Fibroblast of upper back skin (primary cell): ENCODE measurements at regions not wholly inside any gene's neighbourhood (a gene's known extent, or its start where the extent isn't known, plus 50 kb on each side); places are given as distances from the start of the nearest gene placed in this dataset.

Experiments
- DNase-seq: peaks from one replicate; pipeline ENCODE4 v3.0.0-alpha.2; 2013

DNA sequence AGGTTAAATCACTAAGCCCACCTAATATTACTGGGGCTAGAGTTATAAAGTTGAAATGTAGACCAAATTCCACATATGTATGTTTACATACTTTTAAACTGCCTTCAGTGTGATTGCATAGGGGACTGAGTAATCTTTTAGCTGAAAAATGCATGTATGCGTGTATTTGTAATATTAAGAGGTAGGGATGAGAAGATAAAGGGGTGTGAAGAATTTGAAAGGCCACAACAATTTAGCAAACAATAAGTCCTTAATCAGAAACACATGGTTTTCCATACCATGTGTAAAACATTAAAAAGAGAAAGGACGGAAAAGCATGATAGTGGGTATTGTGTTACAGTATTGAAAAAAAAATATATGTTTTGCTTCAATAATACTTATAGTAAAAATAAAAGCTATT is 919.9 kb upstream of the FLRT2 start:
- peak; percentile 68 for DNase-seq

GRCh38 chr14:84622357-84622756 is 907.6 kb upstream of the FLRT2 start:
- no peak for DNase-seq

GRCh38 chr14:84643446-84643845 is 886.5 kb upstream of the FLRT2 start:
- DNase-seq, result no peak

DNA sequence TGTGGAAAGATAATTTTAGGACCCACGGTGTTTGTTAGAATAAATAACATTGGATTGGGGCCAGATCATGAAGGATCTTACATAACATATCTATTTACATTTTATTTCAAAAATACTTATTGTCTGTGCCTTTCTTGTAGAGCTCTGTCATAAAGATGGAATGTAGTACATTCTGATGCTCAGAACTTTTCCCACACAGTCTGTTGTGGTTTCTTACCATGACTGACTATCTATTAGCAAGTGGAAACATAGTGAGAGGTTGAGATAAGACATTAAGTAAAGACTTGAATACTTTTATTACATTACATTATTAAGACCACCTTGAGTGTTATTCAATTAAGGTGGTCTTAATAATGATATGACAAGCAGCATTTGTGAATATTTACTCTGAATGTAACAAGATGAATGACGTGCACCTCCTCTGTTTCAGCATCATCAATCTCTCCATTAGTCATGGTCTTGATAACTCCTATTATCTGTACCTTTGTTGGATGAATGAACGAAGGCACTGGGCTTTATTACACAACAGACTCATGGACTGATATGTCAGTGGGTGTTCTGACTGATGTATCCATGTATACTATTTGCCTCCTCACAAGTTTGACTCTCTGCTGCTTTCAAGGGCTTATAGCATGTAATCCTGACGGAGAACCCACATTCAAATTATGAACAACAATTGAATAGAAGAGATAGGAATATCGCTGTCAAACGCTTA is 883.0 kb upstream of the FLRT2 start:
- DNase-seq, result peak; percentile 63

- DNase-seq, result no peak
Observed at GRCh38 chr14:84655014-84655413, 874.9 kb upstream of the FLRT2 start.

DNA sequence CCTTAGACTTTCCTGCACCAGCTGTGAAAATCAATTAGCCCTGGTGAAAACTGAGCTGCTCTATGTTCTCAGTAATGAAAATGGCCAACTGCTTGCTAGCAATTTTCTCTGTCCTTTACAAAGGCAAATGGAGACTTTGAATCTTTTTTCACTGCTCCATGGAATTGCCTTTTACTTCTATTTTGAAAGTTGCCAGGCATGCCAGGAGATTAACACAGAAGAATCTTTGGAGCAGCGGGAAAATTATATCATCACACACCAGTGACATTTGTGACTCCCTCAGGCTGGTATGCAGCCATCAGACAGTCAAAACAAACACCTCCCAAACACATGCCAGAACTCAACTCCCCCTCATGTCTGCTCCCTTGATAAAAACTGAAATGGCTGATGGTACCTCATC is 872.0 kb upstream of the FLRT2 start:
- peak; percentile 1 for DNase-seq

DNA sequence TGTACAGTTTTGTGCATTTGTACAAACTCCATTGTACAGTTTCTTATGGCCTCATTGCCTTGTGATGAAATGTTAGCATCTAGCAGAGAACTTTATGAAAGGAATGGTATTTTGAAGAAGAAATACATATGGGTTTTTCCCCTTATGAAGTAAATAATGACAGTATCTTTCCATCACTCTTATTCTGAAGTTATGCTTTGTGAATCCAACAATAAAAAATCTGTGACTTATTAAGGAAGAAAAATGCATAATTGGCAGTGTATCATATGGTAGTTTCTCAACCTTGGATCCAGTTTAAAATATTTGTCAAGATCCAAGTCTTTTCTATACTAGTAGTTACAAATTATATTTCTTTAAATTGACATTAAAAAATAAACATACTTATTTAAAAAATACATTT is 859.1 kb upstream of the FLRT2 start:
- DNase-seq, result peak; percentile 50

DNA sequence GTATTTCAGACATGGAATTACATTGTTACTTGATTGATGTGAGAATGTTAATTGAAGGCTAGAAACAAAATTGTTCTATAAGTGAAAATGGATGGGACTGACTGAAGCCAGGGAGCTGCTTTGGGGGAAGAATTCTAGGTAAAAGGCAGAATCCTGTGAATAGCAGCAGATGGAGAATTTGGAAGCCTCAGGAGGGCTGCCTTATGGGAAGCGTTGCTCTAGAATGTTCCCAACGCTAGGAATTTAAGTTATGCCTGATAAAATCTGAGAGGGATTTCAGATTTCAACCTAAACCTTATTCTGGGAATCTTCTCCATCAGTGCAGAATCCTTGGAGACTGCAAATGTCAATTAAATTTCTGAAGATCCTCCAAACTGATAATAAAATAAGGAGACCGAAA is 858.2 kb upstream of the FLRT2 start:
- DNase-seq, result peak; percentile 12

GRCh38 chr14:84674636-84675035 is 855.3 kb upstream of the FLRT2 start:
- DNase-seq, result no peak

DNA sequence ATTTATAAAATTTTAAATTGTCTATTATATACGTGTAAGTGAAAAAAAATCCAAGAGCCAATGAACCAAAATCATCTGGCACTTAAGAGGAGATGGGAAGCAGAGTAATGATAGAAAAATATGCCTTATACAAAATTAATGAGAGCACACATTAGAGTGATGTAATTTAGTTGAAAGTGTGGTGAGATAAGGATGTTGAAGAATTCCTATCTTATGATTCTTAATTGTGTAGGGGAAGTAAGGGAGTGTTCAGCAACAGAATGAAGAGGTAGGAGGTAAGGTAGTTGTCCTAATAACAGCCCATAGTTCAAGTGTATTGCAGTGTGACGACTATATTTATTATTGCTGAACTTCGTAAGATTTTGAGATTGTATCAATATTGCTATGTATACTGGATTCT is 843.4 kb upstream of the FLRT2 start:
- DNase-seq, result peak; percentile 4

DNA sequence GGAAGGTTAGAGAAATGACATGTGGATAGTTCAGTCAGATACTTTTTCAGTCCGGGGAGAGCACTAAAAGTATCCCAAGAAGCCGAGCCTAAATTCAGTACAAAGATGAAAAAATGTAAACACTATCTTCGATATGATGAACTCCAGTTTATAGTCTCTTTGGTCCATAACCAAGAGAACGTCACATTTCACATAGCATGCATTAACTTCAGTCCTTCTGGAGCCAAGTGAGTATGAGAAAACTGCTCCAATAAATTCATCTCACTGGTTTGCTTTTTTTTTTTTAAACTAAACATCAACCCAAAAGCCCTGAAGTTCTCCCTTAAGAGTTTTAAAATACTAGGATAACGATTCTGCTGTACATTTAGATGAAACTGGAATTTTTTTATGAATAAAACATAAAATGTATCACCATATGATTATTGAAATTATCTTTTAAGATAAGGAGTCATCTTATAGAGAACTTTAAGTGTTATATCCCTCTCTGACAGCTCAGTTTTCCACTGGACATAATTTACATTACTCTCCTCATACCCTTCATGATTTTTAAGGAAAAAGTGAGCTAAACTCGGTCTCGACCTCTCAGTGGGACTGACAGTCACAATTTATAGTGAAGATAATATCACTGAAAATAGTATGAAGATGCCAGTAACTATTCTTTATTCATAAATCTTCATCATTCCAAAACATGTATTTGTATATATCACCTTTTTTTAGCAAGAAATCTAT is 841.5 kb upstream of the FLRT2 start:
- DNase-seq, result no peak

GRCh38 chr14:84694161-84694560 is 835.8 kb upstream of the FLRT2 start:
- no peak for DNase-seq

DNA sequence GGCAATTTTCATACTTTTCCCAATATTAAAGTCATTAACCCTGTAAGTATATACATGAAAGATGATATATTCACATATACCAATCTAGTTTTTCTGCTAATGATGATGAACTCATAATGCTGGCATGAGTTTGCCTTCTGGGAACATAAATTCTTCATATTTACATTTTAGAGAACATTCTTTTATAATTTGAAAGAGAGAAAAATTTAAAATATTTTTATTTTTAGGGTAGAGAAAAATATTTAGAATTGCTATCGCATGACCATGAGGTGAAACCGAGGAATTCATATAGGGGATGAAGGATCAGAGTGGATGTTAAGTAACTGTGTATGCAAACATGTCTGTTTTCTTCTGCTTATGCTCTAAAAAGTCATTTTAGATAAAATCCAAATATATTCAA is 825.3 kb upstream of the FLRT2 start:
- DNase-seq, result peak; percentile 8

DNA sequence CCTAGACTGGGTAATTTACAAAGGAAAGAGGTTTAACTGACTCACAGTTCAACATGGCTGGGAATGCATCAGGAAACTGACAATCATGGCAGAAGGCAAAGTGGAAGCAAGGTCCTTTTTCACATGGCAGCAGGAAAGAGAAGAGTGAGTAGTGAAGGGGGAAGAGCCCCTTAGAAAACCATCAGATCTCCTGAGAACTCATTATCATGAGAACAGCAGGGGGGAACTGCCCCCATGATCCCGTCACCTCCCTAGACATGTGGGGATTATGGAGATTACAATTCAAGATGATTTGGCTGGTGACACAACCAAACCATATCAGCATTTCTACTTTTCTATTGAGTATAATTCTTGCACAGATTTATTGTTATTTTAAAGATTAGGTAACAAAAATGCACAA is 822.1 kb upstream of the FLRT2 start:
- DNase-seq, result no peak

DNA sequence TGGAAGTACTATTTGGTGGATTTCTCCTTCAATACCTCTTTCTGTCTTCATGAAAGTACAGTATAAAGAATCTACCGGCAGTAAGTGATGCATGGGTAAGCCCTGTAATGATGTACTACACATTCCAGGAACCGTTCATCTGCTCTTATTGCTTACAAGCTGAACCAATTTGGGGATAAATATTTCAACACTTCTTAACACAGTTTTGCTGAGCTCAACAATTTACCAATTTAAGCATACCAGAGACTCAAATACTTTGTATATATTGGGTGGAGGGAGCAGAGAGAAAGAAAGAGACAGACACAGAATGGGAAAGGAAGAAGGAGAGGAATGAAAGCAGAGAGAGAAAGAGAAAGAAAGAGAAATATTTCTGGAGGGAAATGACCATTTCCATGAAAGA is 821.1 kb upstream of the FLRT2 start:
- DNase-seq, result peak; percentile 5

DNA sequence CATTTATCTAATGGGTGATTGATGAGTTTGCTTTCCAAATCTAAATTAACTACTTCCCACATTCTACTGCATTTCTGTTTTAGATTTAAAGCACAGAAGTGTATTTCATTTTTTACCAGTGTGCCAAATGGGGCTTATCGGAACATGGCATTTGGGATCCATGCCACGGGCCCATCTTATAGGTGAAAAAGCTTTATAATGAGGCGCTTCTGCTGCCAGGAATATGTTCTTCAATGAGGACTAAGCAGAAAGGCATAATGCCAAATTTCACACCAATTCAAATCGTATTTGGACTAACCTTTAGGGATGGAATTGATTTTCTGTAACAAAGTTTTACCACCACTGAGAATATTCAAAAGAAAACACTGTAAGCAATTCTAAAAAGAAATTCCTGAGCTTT is 803.5 kb upstream of the FLRT2 start:
- DNase-seq, result no peak

DNA sequence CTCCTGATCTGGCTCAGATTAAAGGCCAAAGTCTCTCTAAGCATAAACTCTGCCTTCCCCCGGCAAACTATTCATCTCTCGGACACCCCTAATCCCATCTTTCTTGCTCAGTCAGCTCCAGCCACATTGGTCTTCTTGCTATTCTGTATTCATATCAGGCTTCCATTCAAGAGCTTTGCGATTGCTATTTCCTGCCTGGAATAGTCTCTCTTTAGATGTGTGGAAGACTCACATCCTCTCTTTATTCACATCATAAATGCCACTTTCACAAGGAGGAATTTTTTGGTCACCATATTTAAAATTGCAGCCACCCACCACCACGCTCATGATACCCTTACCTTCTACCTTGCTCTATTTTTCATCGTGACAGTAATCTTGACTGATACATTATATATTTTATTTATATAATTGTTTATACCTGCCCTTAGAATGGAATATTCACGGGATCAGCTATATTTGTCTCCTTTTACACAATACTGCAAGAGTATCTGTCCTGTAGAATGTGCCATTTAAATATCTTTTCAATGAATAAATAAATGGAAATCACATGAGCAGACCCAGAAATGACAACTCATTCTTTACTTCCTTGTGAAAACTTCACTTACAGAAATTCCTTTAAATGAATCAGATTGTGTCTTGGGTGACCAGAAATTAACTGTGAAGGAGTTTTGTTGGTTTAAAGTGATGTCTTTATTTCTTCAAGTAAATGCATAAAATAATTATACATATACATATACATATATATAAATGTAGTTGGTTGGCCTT is 780.6 kb upstream of the FLRT2 start:
- peak; percentile 37 for DNase-seq

- DNase-seq, result no peak
Observed at GRCh38 chr14:84750284-84750683, 779.7 kb upstream of the FLRT2 start.

- DNase-seq, result peak; percentile 85
Observed at GRCh38 chr14:84750763-84751554, 779.0 kb upstream of the FLRT2 start.

DNA sequence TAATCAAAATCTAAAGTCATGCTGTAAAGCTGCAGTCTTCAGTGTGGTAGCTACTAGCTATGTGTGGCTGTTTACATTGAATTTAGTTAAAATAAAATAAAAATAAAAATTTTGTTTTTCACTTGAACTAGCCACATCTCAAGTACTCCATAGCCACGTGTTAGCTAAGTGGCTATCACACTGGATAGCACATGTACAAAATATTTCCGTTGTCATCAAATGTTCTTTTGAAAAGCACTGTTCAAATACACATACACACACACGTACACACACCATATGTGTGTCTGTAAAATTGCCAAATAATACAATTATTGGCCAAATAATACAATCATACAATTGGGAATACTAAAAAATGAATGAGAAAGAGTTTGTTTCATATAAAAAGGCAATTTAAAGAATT is 778.2 kb upstream of the FLRT2 start:
- no peak for DNase-seq

DNA sequence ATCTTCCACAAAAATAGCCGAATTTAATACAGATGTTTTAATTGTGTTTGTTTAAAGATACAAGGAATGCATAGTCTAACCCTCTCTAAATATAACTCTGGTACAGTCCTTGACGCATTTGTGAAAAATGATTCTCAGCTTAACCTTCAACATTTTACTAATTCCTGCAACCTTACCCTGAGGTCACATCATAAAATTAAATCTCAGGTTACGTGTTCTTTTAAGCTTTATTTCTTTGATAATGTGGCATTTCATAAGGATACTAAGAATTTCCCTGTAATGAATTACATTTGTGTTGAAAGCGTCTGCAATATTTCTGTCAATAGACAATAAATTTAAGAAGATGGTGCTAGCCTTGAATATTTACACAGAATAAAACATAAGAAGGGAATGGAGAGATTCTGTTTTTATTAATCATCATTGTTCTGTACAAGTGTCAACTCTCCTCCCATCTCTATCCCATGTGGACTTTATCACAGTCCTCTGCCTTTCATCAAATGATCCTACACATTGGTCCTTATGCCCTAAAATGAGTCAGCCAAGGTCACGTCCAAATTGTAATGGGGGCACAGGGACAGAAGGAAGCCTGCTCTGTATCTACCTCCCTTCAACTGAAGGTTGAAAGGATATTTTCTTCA is 769.3 kb upstream of the FLRT2 start:
- DNase-seq, result peak; percentile 78

- DNase-seq, result no peak
Observed at GRCh38 chr14:84767434-84767833, 762.5 kb upstream of the FLRT2 start.

DNA sequence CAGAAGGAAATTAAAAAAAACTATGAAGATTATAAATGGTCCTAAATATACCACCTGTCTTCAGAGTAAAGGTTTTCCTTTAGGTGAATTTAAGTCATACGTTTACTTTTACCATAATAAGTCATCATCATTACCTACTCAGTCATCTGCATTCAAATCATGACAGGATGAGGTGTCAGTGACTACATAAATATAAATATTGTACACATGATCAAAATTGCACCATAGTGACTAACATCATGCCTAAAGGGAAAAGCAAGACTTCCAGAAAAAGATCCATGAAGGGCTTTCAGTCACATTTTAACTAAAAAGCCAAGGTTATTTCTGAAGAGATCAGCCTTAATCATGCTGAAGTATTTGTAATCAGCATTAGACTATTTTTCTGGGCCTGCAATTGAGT is 759.9 kb upstream of the FLRT2 start:
- no peak for DNase-seq
